Breast epithelium (tissue), 4 donors: ENCODE measurements at regions not wholly inside any gene's neighbourhood (a gene's known extent, or its start where the extent isn't known, plus 50 kb on each side); places are given as distances from the start of the nearest gene placed in this dataset.
A peak's percentile ranks its signal among the peaks of the same experiment; 100 is the strongest.

ENCODE experiments used
- DNase-seq, 2 donors: peaks; one replicate each; pipeline ENCODE4 v3.0.0-alpha.2; 2019; ENCODE audit warnings: low spot score in 2 of 2
- H3K27ac ChIP-seq, 2 donors: fragments of 200-600 bp; sonication (generic) in 1 of 2; one replicate each; pipeline ENCODE4 v1.5.1; 2016 to 2019; ENCODE audit warnings: mild to moderate bottlenecking in 1 of 2
- H3K27me3 ChIP-seq, 2 donors: fragments of 200-600 bp; sonication (generic) in 1 of 2; one replicate each; pipeline versions ENCODE4 v1.5.1 to v1.6.0; 2017 to 2019; ENCODE audit warnings: control low read depth in 1 of 2, mild to moderate bottlenecking in 1 of 2
- H3K36me3 ChIP-seq: fragments of 200-600 bp; one replicate; pipeline ENCODE4 v1.5.1; 2019
- H3K4me1 ChIP-seq, 2 donors: fragments of 200-600 bp; sonication (generic); one replicate each; pipeline ENCODE4 v1.5.1; 2016 to 2019; ENCODE audit warnings: control low read depth in 1 of 2
- H3K4me3 ChIP-seq, 3 donors: fragments of 200-600 bp; sonication (generic); 1 replicate in 2 of 3; 2 replicates in 1 of 3; pipeline ENCODE4 v1.5.1; 2016 to 2019; ENCODE audit warnings: mild to moderate bottlenecking in 3 of 3, moderate library complexity in 2 of 3
- H3K9me3 ChIP-seq, 2 donors: fragments of 200-600 bp; sonication (generic) in 1 of 2; one replicate each; pipeline ENCODE4 v1.5.1; 2016 to 2019; ENCODE audit warnings: control low read depth in 1 of 2
- POLR2A ChIP-seq: fragments of 450-650 bp; IDR thresholded peaks from one replicate; pipeline ENCODE4 v1.6.1; 2016; ENCODE audit warnings: antibody characterized with exemption, mild to moderate bottlenecking, moderate library complexity
- POLR2AphosphoS5 ChIP-seq, 3 donors: sonication (generic); formaldehyde crosslinking; IDR thresholded peaks; one replicate each; pipeline ENCODE4 v1.6.1; 2017; ENCODE audit warnings: antibody characterized with exemption in 3 of 3
- intact Hi-C: fragments of 100-400 bp; cut with DNase I; formaldehyde crosslinking; loops from one replicate; pipeline ENCODE4 v1.15.1; 2023; ENCODE audit warnings: low total_unique reads
- TF ChIP-seq, protein P1 (sequence below), 3 donors: fragments of 450-650 bp; IDR thresholded peaks; one replicate each; pipeline ENCODE4 v1.5.1; 2016 to 2017; ENCODE audit warnings: antibody characterized with exemption in 3 of 3, mild to moderate bottlenecking in 3 of 3, moderate library complexity in 3 of 3

- no peak for DNase-seq
- Histone ChIP-seq H3K27me3 (no peaks in the 10 kb centered on the region), H3K4me3 (no peak overlapping the region), H3K4me1 (no peaks in the 10 kb centered on the region), H3K36me3 (no peaks in the 10 kb centered on the region), H3K9me3 (peaks cover 0 to 19% of the 10 kb centered on the region in 2 donors), H3K27ac (no peak overlapping the region)
- intact Hi-C loops, result no loop called here
- TF ChIP-seq POLR2AphosphoS5 (IDR thresholded peaks at IDR 0.05) (no peak), POLR2A (no peak)
- TF ChIP-seq, protein P1, sequence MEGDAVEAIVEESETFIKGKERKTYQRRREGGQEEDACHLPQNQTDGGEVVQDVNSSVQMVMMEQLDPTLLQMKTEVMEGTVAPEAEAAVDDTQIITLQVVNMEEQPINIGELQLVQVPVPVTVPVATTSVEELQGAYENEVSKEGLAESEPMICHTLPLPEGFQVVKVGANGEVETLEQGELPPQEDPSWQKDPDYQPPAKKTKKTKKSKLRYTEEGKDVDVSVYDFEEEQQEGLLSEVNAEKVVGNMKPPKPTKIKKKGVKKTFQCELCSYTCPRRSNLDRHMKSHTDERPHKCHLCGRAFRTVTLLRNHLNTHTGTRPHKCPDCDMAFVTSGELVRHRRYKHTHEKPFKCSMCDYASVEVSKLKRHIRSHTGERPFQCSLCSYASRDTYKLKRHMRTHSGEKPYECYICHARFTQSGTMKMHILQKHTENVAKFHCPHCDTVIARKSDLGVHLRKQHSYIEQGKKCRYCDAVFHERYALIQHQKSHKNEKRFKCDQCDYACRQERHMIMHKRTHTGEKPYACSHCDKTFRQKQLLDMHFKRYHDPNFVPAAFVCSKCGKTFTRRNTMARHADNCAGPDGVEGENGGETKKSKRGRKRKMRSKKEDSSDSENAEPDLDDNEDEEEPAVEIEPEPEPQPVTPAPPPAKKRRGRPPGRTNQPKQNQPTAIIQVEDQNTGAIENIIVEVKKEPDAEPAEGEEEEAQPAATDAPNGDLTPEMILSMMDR (IDR thresholded peaks at IDR 0.05), result no peak
Measured at GRCh38 chr17:33560165-33560564, 267.1 kb upstream of the ASIC2 start.

GRCh38 chr17:33560871-33561270 is 267.8 kb upstream of the ASIC2 start:
- H3K36me3 ChIP-seq, result no peaks in the 10 kb centered on the region
- no peak overlapping the region for H3K4me3 ChIP-seq
- no peak overlapping the region for H3K27ac ChIP-seq
- no peaks in the 10 kb centered on the region for H3K27me3 ChIP-seq
- intact Hi-C loops, result no loop called here
- DNase-seq, result no peak
- H3K9me3 ChIP-seq, result peaks cover 0 to 19% of the 10 kb centered on the region in 2 donors
- TF ChIP-seq POLR2AphosphoS5 (IDR thresholded peaks at IDR 0.05), result no peak
- TF ChIP-seq, protein P1 (IDR thresholded peaks at IDR 0.05), result no peak
- no peaks in the 10 kb centered on the region for H3K4me1 ChIP-seq

DNA sequence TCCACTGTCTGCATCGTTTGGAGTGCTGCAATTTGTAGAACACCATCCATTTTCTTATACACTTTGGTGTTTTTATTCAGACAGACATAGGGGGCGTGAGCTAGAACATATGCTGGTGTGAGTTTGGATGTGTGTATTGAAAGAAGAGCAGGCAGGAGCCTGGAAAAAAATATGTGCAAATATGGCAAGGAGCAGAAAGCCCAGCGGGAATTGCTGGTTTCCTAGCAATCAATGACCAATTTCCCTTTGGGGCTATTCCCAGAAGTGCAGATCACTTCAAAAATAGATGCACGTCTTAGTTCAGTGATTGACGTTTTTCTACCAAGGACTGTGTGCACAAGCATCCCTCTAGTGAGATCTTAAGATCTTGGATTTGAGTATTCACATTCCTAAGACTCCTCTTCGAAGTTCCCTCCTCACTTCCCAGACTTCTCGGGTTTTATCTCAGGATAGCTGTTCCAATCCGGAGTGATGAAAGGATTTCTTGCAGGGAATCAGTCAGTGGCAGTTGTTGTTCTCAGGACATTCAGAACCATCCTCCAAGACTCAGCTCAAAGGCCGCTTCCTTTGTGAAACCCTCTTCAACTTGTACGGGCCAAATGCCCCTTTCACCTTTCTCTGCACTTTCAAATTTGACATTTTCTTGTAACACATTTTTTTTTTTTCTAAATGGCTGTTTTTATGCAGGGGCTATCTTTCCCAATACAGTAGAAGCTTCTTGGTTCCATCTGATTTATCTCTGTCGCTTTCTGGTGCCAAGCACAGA is 268.7 kb upstream of the ASIC2 start:
- no peaks in the 10 kb centered on the region for H3K36me3 ChIP-seq
- DNase-seq, result no peak
- no peak overlapping the region for H3K4me3 ChIP-seq
- H3K9me3 ChIP-seq, result peaks cover 0 to 19% of the 10 kb centered on the region in 2 donors
- no peak for TF ChIP-seq POLR2AphosphoS5 (IDR thresholded peaks at IDR 0.05)
- TF ChIP-seq, protein P1 (IDR thresholded peaks at IDR 0.05), result no peak
- no peak for TF ChIP-seq POLR2A
- intact Hi-C loops, result loop anchor here (2.0 kb wide), 1 partner anchor 55 kb away; no protein-coding TSS in a partner anchor
- no peaks in the 10 kb centered on the region for H3K4me1 ChIP-seq
- H3K27me3 ChIP-seq, result no peaks in the 10 kb centered on the region
- H3K27ac ChIP-seq, result no peak overlapping the region

DNA sequence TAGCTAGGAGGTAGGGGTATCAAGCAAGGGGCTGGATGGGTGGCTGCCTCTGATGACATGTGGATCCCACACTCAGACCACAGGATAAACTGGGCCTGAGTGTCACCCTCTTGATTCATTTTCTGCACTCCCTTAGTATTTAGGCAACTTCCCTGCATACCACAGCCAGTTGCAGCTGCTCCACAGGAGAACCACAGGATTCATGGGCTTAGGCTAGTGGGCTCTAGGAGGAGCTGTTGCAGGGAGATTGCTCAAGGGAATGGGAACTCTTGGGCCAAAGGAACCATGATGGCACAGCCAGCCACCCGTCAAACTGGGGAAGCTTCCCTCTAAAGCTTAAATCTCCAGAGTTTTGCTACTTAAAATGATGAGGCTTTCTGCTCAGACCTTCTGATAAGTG is 269.7 kb upstream of the ASIC2 start:
- peaks cover 0 to 11% of the 10 kb centered on the region in 2 donors for H3K9me3 ChIP-seq
- intact Hi-C loops, result loop anchor here (2.0 kb wide), 1 partner anchor 56 kb away; no protein-coding TSS in a partner anchor
- H3K4me1 ChIP-seq, result no peaks in the 10 kb centered on the region
- peak overlapping the region in 1 of 2 donors; percentile 3 for H3K27ac ChIP-seq
- no peaks in the 10 kb centered on the region for H3K27me3 ChIP-seq
- TF ChIP-seq POLR2A (no peak), POLR2AphosphoS5 (IDR thresholded peaks at IDR 0.05) (no peak)
- TF ChIP-seq, protein P1 (IDR thresholded peaks at IDR 0.05), result no peak
- H3K36me3 ChIP-seq, result no peaks in the 10 kb centered on the region
- no peak overlapping the region for H3K4me3 ChIP-seq
- DNase-seq, result no peak

- Histone ChIP-seq H3K4me1 (no peaks in the 10 kb centered on the region), H3K36me3 (no peaks in the 10 kb centered on the region), H3K27ac (no peak overlapping the region), H3K27me3 (no peaks in the 10 kb centered on the region), H3K4me3 (no peak overlapping the region), H3K9me3 (no peaks in the 10 kb centered on the region)
- no peak for DNase-seq
- intact Hi-C loops, result no loop called here
- TF ChIP-seq, protein P1 (IDR thresholded peaks at IDR 0.05), result no peak
- TF ChIP-seq POLR2AphosphoS5 (IDR thresholded peaks at IDR 0.05), result no peak
Measured at GRCh38 chr17:33564146-33564545, 271.1 kb upstream of the ASIC2 start.
